GM21619 (cell line): ENCODE measurements at regions not wholly inside any gene's neighbourhood (a gene's known extent, or its start where the extent isn't known, plus 50 kb on each side); places are given as distances from the start of the nearest gene placed in this dataset.

Experiments used
- ATAC-seq: cut with Tn5 transposase; IDR thresholded peaks from one replicate; pipeline ENCODE4 v1.9.1; 2021; ENCODE audit not compliant: unreplicated experiment

DNA sequence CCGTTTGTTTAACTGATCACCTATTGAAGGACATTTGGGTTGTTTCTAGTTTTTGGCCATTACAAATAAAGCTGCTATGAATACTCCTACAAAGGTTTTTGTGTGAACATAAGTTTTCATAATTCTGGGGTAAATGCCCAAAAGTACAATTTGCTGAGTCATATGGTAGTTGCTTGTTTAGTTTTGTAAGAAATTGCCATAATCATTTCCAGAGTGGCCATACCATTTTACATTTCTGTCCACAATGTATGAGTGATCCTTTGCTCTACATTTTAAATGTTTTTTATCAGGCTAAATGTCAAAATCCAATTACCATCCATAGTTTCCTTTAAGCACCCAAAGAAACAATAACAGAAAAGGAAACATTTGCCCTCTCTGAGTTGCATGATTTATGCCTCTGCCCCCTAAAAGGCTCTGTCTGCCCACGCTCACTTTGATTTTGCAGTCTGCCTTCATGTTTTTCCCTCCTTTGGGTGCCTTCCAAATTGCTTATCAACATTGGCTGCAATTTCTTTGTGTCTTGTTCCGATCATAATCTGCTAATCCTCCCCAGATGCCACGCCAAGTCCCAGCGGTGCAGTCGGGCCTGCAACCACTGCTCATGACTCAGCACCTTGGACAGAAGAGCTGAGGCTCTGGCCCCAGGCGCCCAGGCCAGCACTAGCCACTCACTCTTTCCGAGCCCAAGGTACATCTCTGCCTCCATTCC lies 339.2 kb downstream of the PIK3R1 start:
- no peak for ATAC-seq

DNA sequence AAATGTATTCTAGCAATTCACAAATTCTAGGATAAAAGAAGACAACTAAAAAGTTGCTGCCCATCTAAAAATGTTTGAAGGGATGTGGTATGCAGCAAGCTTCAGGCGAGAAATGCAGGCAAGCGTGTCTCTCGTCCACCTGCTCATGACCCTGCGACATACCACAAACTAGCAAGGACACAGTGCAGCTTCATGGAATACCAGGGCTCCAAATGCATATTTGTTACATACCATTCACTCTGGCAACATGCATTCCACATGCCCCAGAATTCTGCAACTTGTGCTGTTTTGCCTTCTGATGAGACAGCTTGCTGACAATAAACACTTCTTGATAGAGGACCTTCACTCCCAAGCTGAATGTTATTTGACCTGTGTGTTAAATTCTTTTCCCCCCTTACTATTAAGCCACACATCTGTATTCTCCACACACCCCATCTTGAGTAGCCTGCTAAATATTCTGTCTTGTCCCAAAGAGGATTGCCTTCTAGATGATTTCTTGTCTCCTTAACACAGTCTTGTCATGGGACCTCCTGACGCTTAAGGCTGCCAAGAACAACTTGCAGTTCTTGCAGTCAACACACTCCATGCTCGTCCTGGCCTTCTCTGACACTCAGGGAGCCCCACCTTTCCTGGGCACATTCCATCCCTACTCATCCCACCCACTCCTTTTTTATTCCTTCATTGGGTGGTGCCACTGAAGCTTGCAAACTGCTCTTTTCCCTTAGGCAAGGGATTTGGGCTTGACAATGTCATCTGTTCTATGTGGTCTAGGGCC lies 340.5 kb downstream of the PIK3R1 start:
- ATAC-seq = no peak

DNA sequence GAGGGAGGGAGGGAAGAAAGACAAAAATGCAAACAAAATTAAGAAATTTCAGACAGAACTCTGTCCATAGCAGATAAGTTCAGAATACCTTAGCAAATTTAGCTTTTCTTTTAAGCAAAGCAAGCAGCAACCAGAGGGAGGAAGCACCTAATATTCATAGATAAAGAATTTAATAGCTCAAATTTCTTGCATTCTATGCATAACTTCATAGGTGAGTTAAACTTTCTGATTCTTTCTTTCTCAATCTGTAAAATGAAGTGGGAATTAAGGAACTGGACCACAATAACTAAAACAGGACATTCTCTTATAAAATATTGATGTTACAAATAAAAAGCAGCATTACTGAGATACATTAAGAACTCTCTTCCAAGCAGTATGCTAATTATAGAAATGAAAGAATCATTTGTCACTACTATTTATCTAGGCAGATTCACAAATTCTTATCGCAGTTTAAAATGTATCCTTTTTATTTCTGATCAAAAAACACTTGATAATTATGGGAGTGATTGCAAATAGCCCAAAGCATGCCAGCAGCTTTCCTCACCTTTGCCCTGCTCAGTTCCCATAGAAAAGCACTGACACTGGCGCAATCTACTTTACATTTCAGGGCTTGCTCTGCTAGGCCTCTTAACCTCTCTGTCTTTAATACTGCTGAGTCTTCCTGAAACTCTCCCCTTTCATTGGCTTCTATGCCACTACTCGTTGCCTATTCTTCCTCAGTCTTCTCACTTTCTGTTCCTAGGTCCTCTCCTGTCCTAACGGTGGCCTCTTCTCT lies 341.8 kb downstream of the PIK3R1 start:
- no peak for ATAC-seq

DNA sequence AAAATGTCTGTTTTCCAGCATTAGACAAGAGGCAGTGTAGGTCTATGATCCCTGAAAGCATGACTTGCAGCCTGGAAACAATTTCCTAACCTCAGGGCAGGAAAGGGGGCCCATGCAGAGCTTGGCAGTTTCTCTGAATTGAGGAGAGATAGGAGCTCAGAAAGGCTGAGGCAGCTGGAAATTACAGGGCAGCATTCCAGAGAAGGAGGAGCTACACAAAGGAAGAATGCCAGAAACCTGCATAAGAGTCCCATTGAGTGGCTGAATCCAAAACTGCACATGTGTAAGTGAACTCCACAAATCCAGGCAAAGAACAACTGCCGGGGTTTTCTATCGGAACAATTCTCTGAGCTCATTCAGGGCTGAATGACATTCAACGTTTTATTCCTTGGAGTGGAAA lies 346.8 kb downstream of the PIK3R1 start:
- ATAC-seq = no peak

DNA sequence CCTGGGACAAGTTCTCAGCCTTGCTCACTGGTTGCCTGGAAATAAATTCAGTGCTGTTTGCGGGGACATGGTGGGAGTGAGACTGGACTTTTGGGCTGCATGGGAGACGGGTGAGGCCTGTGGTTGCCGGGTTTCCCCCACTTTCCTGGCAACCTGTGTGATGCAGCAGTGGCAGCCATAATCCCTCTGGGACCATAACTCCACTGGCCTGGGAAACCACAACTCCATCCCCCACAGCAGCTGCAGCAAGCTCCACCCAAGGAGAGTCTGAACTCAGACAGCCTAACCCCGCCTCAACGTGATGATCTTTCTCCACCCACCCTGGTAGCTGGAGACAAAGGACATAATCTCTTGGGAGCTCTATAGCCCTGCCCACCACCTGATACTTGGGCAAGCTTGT lies 349.9 kb downstream of the PIK3R1 start:
- ATAC-seq = peak; percentile 91

DNA sequence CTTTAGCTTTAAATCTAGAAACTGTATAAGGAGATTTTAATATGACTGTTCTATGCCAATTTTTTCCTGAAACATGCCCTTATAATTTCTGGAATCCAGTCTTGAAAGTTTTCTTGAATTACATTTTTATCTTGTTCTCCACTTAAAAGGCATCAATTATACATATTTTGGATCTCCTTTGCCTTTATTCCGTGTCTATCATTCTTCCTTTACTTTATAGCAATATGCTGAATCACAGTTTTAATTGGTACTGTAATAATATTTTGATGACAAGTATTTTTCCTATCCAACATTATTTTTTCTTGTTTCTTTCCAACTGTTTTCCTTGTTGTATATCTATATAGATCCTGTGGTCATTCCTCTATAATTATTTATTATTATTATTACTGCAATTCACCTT lies 361.2 kb downstream of the PIK3R1 start:
- no peak for ATAC-seq

DNA sequence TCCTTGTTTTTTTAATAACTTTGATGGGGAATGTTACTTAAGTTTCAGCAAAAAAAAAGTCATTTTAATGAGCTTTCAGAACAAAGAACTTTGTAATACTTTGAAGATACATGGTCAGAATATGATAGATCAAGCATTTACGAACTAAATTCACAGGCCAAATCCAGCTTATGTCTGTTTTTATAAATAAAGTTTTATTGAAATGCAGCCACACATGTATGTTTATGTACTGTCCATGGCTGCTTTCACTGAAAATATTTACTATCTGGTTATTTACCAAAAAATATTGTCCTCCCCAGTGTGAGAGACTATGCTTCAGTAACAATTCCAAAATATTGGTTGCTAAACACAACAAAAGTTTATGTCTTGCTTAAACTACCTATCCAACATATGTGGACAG lies 366.7 kb downstream of the PIK3R1 start:
- ATAC-seq = no peak

DNA sequence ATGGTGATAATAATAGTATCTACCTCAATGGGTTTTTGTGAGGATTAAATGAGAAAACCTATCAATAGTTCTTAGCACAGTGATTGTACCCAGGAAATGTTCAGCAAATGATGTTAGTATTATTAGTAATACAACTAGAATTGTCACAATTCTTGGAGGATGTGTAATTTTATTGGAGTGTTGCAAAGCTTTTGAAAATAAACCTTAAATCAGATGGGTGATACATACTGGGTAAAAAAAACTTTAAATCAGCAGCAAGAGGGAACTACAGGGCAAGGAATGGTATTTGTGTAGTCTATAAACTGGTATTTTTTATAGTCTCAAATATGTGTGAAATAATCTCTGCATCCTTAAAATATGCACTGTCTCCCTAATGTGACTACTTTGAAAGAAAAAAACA lies 371.6 kb downstream of the PIK3R1 start:
- no peak for ATAC-seq

DNA sequence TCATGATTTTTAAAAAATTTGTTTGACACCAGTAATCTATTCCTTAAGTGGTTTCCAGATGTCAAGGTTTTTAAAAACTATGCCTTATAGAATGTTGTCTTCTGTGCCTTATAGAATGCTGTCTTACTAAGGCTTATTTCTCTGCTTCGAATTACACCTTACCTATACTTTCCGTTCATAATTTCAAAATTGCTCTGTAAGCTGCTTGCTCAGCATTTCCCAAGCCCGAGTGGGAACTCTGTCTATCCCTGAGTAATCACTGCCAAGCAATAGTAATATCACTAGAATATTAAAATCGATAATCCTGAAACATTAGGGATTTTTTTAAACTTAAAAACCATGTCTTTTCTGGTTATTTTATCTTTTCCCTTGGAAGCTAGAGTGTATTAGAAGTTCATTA lies 376.3 kb downstream of the PIK3R1 start:
- ATAC-seq = no peak

DNA sequence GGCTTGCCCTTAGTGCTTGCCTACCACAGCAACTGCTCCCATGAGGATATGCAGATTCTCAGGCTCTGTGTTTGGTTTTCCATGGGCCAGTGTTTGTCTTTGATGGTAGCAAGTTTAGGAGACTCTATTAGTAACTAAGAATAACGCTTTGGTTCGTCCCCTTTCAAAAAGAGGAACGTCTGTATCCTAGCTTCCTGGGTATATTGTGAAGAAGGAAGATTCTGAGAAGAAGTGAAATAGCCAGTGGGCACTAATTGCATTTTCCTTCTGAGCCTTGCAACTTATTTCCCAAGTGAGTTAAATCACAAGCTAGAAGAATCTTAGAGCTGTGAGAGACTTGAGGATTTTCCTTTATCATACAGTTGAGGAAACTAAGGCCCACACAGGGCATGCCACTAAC lies 376.8 kb downstream of the PIK3R1 start:
- ATAC-seq = no peak

DNA sequence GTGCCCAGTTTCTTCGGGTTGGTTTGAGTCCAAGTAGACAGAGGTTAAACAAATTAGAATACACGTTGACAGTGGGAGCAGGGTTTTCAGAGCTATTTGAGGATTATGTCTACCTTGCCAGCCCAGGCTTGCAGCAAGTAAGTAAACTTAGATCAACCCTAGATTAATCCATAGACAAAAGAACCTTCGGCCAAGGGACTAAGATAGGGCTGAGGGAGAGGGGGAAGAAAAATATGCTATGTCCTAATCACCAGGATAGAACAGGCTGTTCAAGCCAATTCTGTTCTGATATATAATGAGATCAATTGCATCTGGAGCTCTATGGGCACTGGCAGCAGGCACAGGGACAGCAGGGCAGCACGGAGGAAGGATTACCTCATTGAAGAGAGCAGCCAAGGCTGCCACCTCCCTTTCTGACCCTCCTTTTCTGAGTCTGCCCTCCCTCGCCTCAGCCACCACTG lies 377.7 kb downstream of the PIK3R1 start:
- no peak for ATAC-seq

DNA sequence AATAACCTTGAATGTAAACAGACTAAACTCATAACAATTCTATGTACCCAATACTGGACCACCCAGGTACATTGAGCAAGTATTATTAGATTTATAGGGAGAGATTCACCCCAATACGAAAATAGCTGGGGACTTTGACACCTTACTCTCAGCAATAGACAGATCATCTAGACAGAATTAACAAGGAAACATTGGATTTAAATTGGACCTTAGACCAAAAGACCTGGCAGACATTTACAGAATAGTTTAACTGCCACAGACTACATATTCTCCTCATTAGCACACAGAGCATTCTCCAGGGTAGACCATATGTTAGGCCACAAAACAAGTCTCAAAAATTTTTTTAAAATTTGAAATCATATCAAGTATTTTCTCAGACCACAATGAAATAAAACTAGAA lies 397.4 kb downstream of the PIK3R1 start:
- ATAC-seq = no peak

DNA sequence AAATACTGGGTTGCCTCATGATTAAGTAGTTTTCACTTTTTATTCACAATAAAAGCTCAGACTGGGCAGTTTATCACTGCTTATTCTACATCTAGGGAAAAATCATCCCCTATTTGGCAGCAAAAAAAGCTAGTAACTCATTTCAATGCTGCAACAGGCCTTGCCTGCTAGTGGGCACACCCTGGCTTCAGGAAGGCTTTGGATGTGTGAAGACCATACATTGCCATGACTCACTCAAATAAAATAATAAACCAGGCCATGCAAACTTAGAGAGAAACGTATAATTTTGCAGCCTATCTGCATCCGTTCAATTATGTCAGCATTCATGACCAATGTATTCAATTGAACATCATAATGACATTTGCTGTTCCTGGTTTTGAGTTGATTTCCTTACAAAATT lies 402.9 kb downstream of the PIK3R1 start:
- no peak for ATAC-seq

DNA sequence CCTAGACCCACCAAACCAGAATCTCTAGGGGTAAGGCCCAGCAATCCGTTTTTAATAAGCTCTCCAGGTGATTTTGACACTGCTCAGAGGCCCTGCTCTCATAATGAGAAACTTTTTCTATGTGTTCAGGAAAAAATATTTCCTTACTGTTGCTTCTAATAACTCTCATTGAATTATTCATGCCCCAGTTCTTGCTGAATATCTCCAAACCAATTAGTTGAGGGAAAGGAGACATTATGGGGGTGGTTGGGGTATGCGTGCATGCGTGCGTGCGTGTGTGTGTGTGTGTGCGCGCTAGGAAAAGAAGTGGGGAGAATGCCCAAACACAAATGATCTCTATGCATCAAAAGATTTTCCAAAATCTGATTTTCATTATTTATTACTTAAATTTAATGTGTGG lies 411.4 kb downstream of the PIK3R1 start:
- ATAC-seq = no peak

DNA sequence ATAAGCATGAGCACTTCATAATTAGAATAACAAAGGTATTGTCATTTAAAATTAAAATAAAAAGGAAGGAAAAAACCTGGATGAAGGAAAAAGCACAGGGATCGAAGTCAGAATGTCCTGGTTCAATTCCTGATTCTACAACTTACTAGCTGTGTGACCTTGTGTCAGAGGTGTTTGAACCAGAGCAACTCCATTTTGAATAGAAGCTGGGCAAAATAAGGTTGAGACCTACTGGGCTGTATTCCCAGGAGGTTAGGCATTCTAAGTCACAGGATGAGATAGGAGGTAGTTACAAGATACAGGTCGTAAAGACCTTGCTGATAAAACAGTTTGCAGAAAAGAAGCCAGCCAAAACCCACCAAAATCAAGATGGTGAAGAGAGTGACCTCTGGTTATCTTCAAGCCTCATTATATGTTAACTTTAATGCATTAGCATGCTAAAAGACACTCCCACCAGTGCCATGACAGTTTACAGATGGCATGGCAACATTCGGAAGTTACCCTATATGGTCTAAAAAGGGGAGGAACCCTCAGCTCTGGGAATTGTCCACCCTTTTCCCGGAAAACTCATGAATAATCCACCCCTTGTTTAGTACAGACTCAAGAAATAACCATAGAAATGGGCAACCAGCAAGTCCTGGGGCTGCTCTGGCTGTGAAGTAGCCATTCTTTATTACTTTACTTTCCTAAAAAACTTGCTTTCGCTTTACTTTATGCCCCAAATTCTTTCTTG lies 412.7 kb downstream of the PIK3R1 start:
- ATAC-seq = no peak

DNA sequence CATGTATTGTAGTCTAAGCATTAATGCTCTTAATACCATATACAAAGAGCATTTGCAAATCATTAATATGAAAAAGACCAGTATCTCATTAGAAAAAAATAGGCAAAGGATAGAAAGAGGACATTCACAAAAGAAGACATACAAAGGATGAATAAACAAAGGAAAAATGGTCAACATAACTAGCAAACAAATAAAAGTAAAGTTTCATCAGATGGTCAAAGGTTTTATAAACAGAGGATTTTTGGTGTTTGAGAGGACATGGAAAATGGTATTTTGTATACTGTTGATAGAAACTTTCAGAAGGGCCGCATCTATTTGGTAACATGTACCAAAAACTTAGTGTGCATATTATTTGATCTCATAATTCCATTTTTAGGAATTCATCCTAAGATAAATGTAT lies 414.8 kb downstream of the PIK3R1 start:
- no peak for ATAC-seq

DNA sequence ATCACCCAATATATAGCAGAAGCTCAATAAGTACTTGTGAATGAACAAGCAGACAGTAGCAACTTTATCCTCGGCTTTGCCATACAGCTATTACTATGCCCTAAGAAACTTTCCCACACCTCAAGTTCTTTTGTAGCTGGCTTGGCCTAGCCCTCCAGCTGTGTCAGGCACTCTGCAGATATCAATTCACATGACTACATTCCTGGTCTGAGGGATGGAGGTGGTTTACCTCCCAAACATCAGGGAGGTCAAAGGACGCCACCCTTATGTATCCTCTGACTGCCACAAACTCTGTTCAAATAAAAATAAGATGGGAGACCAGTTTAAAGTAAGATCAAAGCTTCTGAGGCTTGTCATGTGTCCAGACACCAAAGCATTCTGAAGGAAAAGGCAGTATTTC lies 416.3 kb downstream of the PIK3R1 start:
- no peak for ATAC-seq

DNA sequence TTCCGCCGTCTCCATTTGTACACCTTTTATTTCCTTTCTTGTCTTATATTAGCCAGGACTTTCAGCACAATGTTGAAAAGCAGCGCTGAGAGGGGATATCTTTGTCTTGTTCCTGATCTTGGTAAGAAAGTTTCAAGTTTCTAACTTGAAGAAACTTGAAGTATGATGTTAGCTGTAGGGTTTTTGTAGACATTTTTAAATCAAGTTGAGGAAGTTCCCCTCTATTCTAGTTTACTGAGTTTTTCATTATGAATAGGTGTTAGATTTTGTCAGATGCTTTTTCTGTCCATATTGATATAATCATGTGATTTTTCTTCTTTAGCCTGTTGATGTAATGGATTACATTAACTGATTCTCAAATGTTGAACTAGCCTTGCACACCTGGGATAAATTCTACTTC lies 425.7 kb downstream of the PIK3R1 start:
- peak; percentile 50 for ATAC-seq

DNA sequence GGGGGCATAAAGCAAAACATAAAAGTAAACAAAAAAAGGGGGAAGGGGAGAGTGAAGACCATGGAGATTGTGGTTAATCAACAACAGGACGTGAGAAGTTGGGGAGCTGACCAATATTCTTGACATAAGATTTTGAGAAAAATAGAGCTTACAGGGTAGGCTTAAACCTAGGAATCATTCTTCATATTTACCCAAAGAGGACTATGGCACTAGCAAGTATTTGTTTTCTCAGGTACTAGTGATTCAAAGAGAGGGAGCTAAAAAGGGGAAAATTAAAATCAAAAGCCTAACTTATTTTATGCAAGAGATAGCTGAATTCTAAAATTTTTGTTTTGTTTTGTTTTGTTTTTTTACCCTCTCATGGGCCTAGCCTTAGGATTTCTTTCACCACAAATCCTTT lies 427.5 kb downstream of the PIK3R1 start:
- no peak for ATAC-seq

DNA sequence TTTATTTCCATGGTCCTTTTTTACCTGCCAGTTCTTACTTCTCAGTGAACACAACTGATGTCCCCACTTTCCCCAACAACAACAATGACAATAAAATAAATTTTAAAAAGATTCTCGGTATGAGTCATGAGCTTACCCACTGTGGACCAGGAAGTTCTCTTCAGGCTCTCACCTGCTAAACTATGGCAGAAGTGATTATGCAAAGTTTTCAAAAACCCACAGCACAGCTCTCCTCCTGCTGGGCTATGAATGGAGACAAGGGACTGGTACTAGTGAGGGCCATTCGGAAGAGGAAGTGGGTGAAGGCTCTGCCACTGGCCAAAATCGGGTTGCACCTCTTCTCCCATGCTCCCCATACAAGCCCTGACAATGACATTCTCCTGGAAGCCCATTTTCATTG lies 429.4 kb downstream of the PIK3R1 start:
- ATAC-seq = peak; percentile 99

DNA sequence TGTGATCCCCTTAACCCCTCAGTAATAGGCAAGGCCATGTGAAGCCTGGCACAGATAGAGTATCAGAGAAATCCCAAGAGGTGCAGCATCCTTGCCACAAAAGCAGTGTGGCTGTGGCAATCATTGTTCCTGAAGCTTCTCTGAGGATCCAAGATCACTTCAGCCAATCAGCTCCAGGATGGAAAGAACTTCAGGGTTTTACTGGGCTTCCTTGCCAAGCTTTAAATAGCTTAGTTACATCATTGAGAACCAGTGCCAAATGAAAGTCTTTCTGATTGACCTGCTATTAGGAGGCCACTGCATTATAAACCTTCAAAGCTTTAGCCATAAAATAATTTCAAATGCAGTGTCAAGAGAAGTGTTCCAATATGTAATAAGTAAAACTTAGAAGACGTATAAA lies 430.6 kb downstream of the PIK3R1 start:
- no peak for ATAC-seq
